ENCODE measurements at regions not wholly inside any gene's neighbourhood (a gene's known extent, or its start where the extent isn't known, plus 50 kb on each side); places are given as distances from the start of the nearest gene placed in this dataset.
A peak's percentile ranks its signal among the peaks of the same experiment; 100 is the strongest.

GRCh38 chr2:155266109-155266508, 567.6 kb downstream of the KCNJ3 start:
- no peak overlapping the region for H2BK120ac ChIP-seq (replicated peaks; ENCODE audit: low read depth, low read length)
- 0 out of 2 replicates have a peak overlapping the region, but pooled peaks have one; percentile 20 for H2BK15ac ChIP-seq (ENCODE audit: low read length)
- H4K20me1 ChIP-seq (replicated peaks in 1 of 2; ENCODE audit: control insufficient read depth in 1 of 2, insufficient read depth in 2 of 2, low read length in 2 of 2) = no peaks in the 10 kb centered on the region
- H2AFZ ChIP-seq (ENCODE audit: low read length) = peak overlapping the region; percentile 69; the same call in 1 of the 2 replicates
- POLR2A ChIA-PET (ENCODE audit: partially characterized antibody) = no interaction called here
- H3K23ac ChIP-seq (ENCODE audit: insufficient read length) = no peak overlapping the region
- WGBS, 2 experiments (ENCODE audit: extremely low coverage in 1 of 2, insufficient coverage in 1 of 2, insufficient read length in 1 of 2, insufficient replicate concordance in 2 of 2, low coverage in 1 of 2, low lambda C conversion rate in 2 of 2, missing lambda C conversion rate in 1 of 2) = 82% methylated on average over 1 of the region's 1 CpG; no CpG with 5 or more reads in 1 of the 2 experiments
- FAIRE-seq (no peak), DNase-seq (ENCODE audit: low read depth in 1 of 2, low spot score in 2 of 2) (no peak)
- no peaks in the 10 kb centered on the region for H3K79me2 ChIP-seq (ENCODE audit: control insufficient read depth in 1 of 2, insufficient read depth in 2 of 2, low read length in 2 of 2)
- CTCF ChIA-PET (ENCODE audit: partially characterized antibody) = interaction anchor here (0.7 to 1.8 kb wide), 6 partner anchors 12 to 884 kb away, joined by 3 to 7 read pairs (median 3); no protein-coding TSS in a partner anchor
- no peak overlapping the region for H3K56ac ChIP-seq (replicated peaks; ENCODE audit: insufficient read length, low read depth, low read length)
- no peak overlapping the region for H3K4me2 ChIP-seq (ENCODE audit: insufficient read depth in 1 of 2, low read depth in 2 of 2, low read length in 2 of 2)
- no peak overlapping the region for H2BK20ac ChIP-seq (ENCODE audit: low read length)
- H3K14ac ChIP-seq (ENCODE audit: insufficient read length) = no peak overlapping the region
- H2BK5ac ChIP-seq (ENCODE audit: low read depth, low read length) = no peak overlapping the region
- H3K27me3 ChIP-seq (replicated peaks in 1 of 4; ENCODE audit: control insufficient read depth in 3 of 4, extremely low read depth in 1 of 4, insufficient read depth in 3 of 4, low read length in 3 of 4) = no peaks in the 10 kb centered on the region
- H4K8ac ChIP-seq (ENCODE audit: extremely low read depth, insufficient read depth, low read length) = no peak overlapping the region
- no peaks in the 10 kb centered on the region; the same call in 1 of the 2 replicates for H3K23me2 ChIP-seq (ENCODE audit: low read depth, low read length)
- no peak overlapping the region for H3K4ac ChIP-seq (replicated peaks; ENCODE audit: insufficient read length, low read depth, low read length)
- no peaks in the 10 kb centered on the region for H3K79me1 ChIP-seq (ENCODE audit: low read depth, low read length)
- no peak overlapping the region for H2AK5ac ChIP-seq (ENCODE audit: low read depth, low read length)
- no peak overlapping the region for H3K18ac ChIP-seq (ENCODE audit: extremely low read depth, low read length)
- TF ChIP-seq SP4 (IDR thresholded peaks at IDR 0.05; ENCODE audit: low read length) = no peak
- no peak for TF ChIP-seq MAFK (IDR thresholded peaks at IDR 0.05; ENCODE audit: low read depth, low read length)
- no peak for TF ChIP-seq CREB1 (IDR thresholded peaks at IDR 0.05)
- no peak for TF ChIP-seq BRCA1 (IDR thresholded peaks at IDR 0.05; ENCODE audit: low read depth, low read length)
- no peak for TF ChIP-seq GABPA (IDR thresholded peaks at IDR 0.05; ENCODE audit: borderline replicate concordance, insufficient read depth, low read length)
- TF ChIP-seq JUND (IDR thresholded peaks at IDR 0.05; ENCODE audit: low read length) = no peak
- TF ChIP-seq SIRT6 (IDR thresholded peaks at IDR 0.05; ENCODE audit: low read length) = no peak
- no peak for TF ChIP-seq NRF1 (IDR thresholded peaks at IDR 0.05; ENCODE audit: low read depth, low read length)
- H3K4me1 ChIP-seq (replicated peaks in 1 of 4; ENCODE audit: control insufficient read depth in 3 of 4, insufficient read depth in 4 of 4, low read length in 3 of 4) = no peaks in the 10 kb centered on the region
- no peak overlapping the region for H4K5ac ChIP-seq (ENCODE audit: insufficient read length, low read depth, low read length)
- H3K27ac ChIP-seq (ENCODE audit: low read depth, low read length) = no peak overlapping the region
- no peaks in the 10 kb centered on the region for H3K36me3 ChIP-seq (ENCODE audit: control insufficient read depth in 2 of 4, insufficient read depth in 4 of 4, low read length in 3 of 4)
- H4K91ac ChIP-seq (replicated peaks; ENCODE audit: insufficient read length, low read length) = no peak overlapping the region
- H3K9me3 ChIP-seq (ENCODE audit: insufficient read depth in 2 of 2, low read depth in 1 of 2, low read length in 1 of 2) = no peaks in the 10 kb centered on the region
- H3K9ac ChIP-seq (replicated peaks in 1 of 4; ENCODE audit: extremely low read depth in 1 of 4, low read depth in 3 of 4, low read length in 3 of 4) = no peak overlapping the region
- no peak overlapping the region for H2BK12ac ChIP-seq (ENCODE audit: low read depth, low read length)
- no peak overlapping the region for H3K4me3 ChIP-seq (ENCODE audit: extremely low read depth in 1 of 4, insufficient read depth in 2 of 4, low read depth in 3 of 4, low read length in 4 of 4)

Data from H1 (cell line).